Testis (tissue), 2 donors: ENCODE measurements at regions not wholly inside any gene's neighbourhood (a gene's known extent, or its start where the extent isn't known, plus 50 kb on each side); places are given as distances from the start of the nearest gene placed in this dataset.

Experiments used
- CTCF ChIP-seq, 3 experiments: fragments of 450-650 bp in 2 of 3; fragments of 200-600 bp in 1 of 3; sonication (generic) in 1 of 3; IDR thresholded peaks; one replicate each; pipeline ENCODE4 v1.5.1; 2016 to 2019; ENCODE audit warnings: antibody characterized with exemption in 3 of 3, mild to moderate bottlenecking in 2 of 3, moderate library complexity in 1 of 3
- POLR2A ChIP-seq: fragments of 450-650 bp; IDR thresholded peaks from one replicate; pipeline ENCODE4 v1.6.1; 2017; ENCODE audit warnings: antibody characterized with exemption, mild to moderate bottlenecking, moderate library complexity

- TF ChIP-seq CTCF (IDR thresholded peaks at IDR 0.05) (no peak), POLR2A (no peak)
These were observed 211.9 kb upstream of the BMP4 start for GRCh38 chr14:54168489-54168888.
